Brain microvascular endothelial cell (primary cell): ENCODE measurements at regions not wholly inside any gene's neighbourhood (a gene's known extent, or its start where the extent isn't known, plus 50 kb on each side); places are given as distances from the start of the nearest gene placed in this dataset.

ENCODE experiments used
- DNase-seq: peaks from one replicate; pipeline ENCODE4 v3.0.0-alpha.2; 2020
- H3K27ac ChIP-seq: fragments of 250-450 bp; sonication (Bioruptor Pico); 2 replicates; pipeline ENCODE4 v1.5.1; 2020; ENCODE audit warnings: mild to moderate bottlenecking, moderate library complexity
- H3K27me3 ChIP-seq: fragments of 250-450 bp; sonication (Bioruptor Pico); replicated peaks from 2 replicates; pipeline ENCODE4 v1.5.1; 2020; ENCODE audit warnings: mild to moderate bottlenecking
- H3K36me3 ChIP-seq: fragments of 250-450 bp; sonication (Bioruptor Pico); replicated peaks from 2 replicates; pipeline ENCODE4 v1.5.1; 2020; ENCODE audit warnings: mild to moderate bottlenecking
- H3K4me3 ChIP-seq: 2 replicates; pipeline ENCODE4 v1.5.1; 2011; ENCODE audit warnings: low read depth, mild to moderate bottlenecking, control low read depth, low read length, moderate library complexity
- CTCF ChIP-seq: IDR thresholded peaks from 2 replicates; pipeline ENCODE4 v1.5.1; 2011; ENCODE audit warnings: low read depth, mild to moderate bottlenecking, moderate library complexity, low read length, control low read depth, inconsistent platforms; ENCODE audit errors: missing control alignments
- in situ Hi-C: cut with HindIII; loops from 2 replicates; pipeline ENCODE4 v1.10.0; 2017; ENCODE audit warnings: low sequenced_read_pairs, low pct_ligation_motif_present

DNA sequence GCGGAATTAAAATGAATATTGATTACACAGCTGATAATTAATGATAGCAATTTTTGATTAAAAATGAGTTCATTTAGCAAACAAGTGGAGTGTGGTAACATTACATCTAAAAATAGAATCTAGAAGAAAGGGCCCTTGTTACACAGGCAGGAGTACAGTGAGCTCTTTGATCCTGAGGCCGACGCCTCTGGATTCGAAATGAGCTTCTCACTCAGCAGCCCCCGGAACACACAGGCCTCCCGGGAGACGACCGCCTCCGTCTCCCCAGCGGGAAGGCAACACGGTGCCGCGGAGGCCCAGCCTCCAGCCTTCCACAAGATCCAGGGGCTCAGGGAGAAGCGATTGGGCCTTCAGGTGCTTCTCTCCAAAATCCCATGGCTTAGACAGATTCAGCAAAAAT, 379.1 kb downstream of the BRD1 start:
- TF ChIP-seq CTCF: no peak
- in situ Hi-C loops: no loop called here
- H3K27ac ChIP-seq: no peak overlapping the region
- DNase-seq: no peak
- H3K27me3 ChIP-seq: no peaks in the 10 kb centered on the region
- H3K36me3 ChIP-seq: no peaks in the 10 kb centered on the region
- no peak overlapping the region for H3K4me3 ChIP-seq

DNA sequence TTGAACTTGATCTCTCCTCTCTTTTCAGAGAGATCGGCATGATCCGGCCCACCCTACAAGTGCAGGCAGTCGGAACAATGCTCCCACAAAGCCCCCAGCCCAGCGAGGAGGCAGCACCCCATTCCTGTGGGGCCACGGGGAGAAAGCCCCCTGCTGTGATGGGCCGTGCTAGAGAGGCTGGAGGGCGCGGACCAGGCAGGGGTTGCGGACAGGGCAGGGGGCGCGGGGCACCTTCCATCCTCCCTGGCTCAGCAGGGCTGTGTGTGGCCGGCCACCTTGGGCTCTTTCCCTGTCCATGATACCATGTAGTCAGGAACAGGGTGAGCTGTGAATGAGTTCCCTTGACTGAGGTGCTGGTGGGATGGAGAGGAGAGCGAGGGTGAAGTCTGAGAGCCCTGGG, 379.8 kb downstream of the BRD1 start:
- no peak for DNase-seq
- in situ Hi-C loops: no loop called here

GRCh38 chr22:49446759-49447710, 380.6 kb downstream of the BRD1 start:
- in situ Hi-C loops: no loop called here
- Histone ChIP-seq H3K4me3 (no peak overlapping the region), H3K27me3 (no peaks in the 10 kb centered on the region), H3K27ac (no peak overlapping the region), H3K36me3 (no peaks in the 10 kb centered on the region)
- no peak for TF ChIP-seq CTCF
- no peak for DNase-seq

More for the DNA sequence above, 379.8 kb downstream of the BRD1 start:
- no peak for TF ChIP-seq CTCF
- Histone ChIP-seq H3K36me3 (no peaks in the 10 kb centered on the region), H3K4me3 (no peak overlapping the region), H3K27ac (no peak overlapping the region), H3K27me3 (no peaks in the 10 kb centered on the region)

GRCh38 chr22:49446145-49446758, 381.4 kb downstream of the BRD1 start:
- Histone ChIP-seq H3K27me3 (no peaks in the 10 kb centered on the region), H3K27ac (no peak overlapping the region), H3K36me3 (no peaks in the 10 kb centered on the region), H3K4me3 (no peak overlapping the region)
- in situ Hi-C loops: no loop called here
- no peak for TF ChIP-seq CTCF
- no peak for DNase-seq

DNA sequence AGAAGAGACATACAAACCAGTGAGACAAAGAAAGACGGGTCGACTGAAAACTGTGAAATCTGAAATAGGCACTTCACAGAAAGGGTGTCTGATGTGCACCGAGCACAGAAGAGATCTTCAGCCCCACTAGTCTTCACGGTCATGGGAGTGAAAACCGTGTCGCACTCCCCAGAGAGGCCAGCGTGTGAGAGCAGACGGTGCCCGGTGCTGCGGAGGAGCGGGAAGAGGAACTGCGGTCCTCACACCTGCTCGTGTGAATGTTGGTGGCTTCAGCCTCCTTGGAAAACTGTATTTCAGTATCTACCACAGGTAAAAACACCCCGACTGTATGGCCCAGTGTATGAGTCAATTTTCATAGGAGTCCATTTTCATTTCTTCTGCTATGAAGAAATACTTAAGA, 382.9 kb downstream of the BRD1 start:
- DNase-seq: no peak
- Histone ChIP-seq H3K27me3 (no peaks in the 10 kb centered on the region), H3K36me3 (no peaks in the 10 kb centered on the region), H3K4me3 (no peak overlapping the region), H3K27ac (no peak overlapping the region)
- TF ChIP-seq CTCF: no peak
- in situ Hi-C loops: no loop called here
